H1 (cell line): ENCODE measurements at regions not wholly inside any gene's neighbourhood (a gene's known extent, or its start where the extent isn't known, plus 50 kb on each side); places are given as distances from the start of the nearest gene placed in this dataset.

Experiments
- CTCF ChIA-PET: fragments of 300-600 bp; sonication (Branson Sonifier 250); formaldehyde crosslinking; loops from one replicate; lab custom pipeline; 2021; ENCODE audit not compliant: partially characterized antibody; lab: Charles Lee
- POLR2A ChIA-PET: fragments of 300-600 bp; sonication (Branson Sonifier 250); formaldehyde crosslinking; loops from one replicate; lab custom pipeline; 2021; ENCODE audit warnings: inconsistent platforms; ENCODE audit not compliant: partially characterized antibody; lab: Charles Lee
- DNase-seq, 2 experiments: peaks; one replicate each; pipeline versions ENCODE4 v3.0.0 to v3.0.0-alpha.2; 2010 to 2022; ENCODE audit warnings: low spot score in 2 of 2, low read depth in 1 of 2, mixed read lengths in 1 of 2
- FAIRE-seq: peaks from 2 replicates; lab custom pipeline; 2011; peaks lifted over from hg19 to GRCh38; lab: Jason Lieb, UNC
- H2AFZ ChIP-seq: 2 replicates; pipeline ENCODE4 v1.8.1; 2012; ENCODE audit warnings: low read length, inconsistent platforms
- H2AK5ac ChIP-seq: 2 replicates; pipeline ENCODE4 v1.6.1; 2013; ENCODE audit warnings: low read depth, low read length
- H2BK120ac ChIP-seq: replicated peaks from 2 replicates; pipeline ENCODE3; 2013; ENCODE audit warnings: low read depth, low read length, inconsistent platforms
- H2BK12ac ChIP-seq: 2 replicates; pipeline ENCODE4 v1.6.1; 2013; ENCODE audit warnings: low read depth, low read length
- H2BK15ac ChIP-seq: 2 replicates; pipeline ENCODE4 v1.6.1; 2013; ENCODE audit warnings: low read length
- H2BK20ac ChIP-seq: 2 replicates; pipeline ENCODE4 v1.6.1; 2013; ENCODE audit warnings: low read length
- H2BK5ac ChIP-seq: 2 replicates; pipeline ENCODE4 v1.6.1; 2013; ENCODE audit warnings: low read depth, low read length
- H3K14ac ChIP-seq: 2 replicates; pipeline ENCODE4 v1.6.1; 2013; ENCODE audit warnings: inconsistent platforms; ENCODE audit not compliant: insufficient read length
- H3K18ac ChIP-seq: 2 replicates; pipeline ENCODE4 v1.6.1; 2013; ENCODE audit warnings: low read length; ENCODE audit errors: extremely low read depth
- H3K23ac ChIP-seq: 2 replicates; pipeline ENCODE4 v1.6.1; 2013; ENCODE audit warnings: inconsistent platforms; ENCODE audit not compliant: insufficient read length
- H3K23me2 ChIP-seq: 2 replicates; pipeline ENCODE4 v1.6.1; 2013; ENCODE audit warnings: low read depth, low read length
- H3K27ac ChIP-seq: 2 replicates; pipeline ENCODE4 v1.6.1; 2011; ENCODE audit warnings: low read depth, low read length, inconsistent platforms
- H3K27me3 ChIP-seq, 4 experiments: replicated peaks in 1 of 4; 1 replicate in 1 of 4; 2 replicates in 3 of 4; pipeline versions ENCODE4 v1.6.1 to v1.8.1; 2011 to 2013; ENCODE audit warnings: low read length in 3 of 4, mild to moderate bottlenecking in 3 of 4, inconsistent platforms in 2 of 4, mixed read lengths in 2 of 4, moderate library complexity in 1 of 4; ENCODE audit not compliant: control insufficient read depth in 3 of 4, insufficient read depth in 3 of 4; ENCODE audit errors: extremely low read depth in 1 of 4
- H3K36me3 ChIP-seq, 4 experiments: 2 replicates each; pipeline versions ENCODE4 v1.6.1 to v1.8.1; 2011 to 2013; ENCODE audit warnings: mild to moderate bottlenecking in 4 of 4, low read length in 3 of 4, moderate library complexity in 2 of 4, control low read depth in 1 of 4, inconsistent platforms in 1 of 4; ENCODE audit not compliant: insufficient read depth in 4 of 4, control insufficient read depth in 2 of 4
- H3K4ac ChIP-seq: replicated peaks from 2 replicates; pipeline ENCODE3; 2013; ENCODE audit warnings: low read length, low read depth, mixed read lengths, inconsistent platforms; ENCODE audit not compliant: insufficient read length
- H3K4me1 ChIP-seq, 4 experiments: replicated peaks in 1 of 4; 1 replicate in 1 of 4; 2 replicates in 3 of 4; pipeline versions ENCODE4 v1.6.1 to v1.8.1; 2011 to 2013; ENCODE audit warnings: low read length in 3 of 4, inconsistent platforms in 2 of 4, mixed read lengths in 1 of 4; ENCODE audit not compliant: insufficient read depth in 4 of 4, control insufficient read depth in 3 of 4
- H3K4me2 ChIP-seq, 2 experiments: 2 replicates each; pipeline versions ENCODE4 v1.6.1 to v1.8.1; 2011 to 2013; ENCODE audit warnings: low read depth in 2 of 2, low read length in 2 of 2, control low read depth in 1 of 2, inconsistent platforms in 1 of 2, mild to moderate bottlenecking in 1 of 2; ENCODE audit not compliant: insufficient read depth in 1 of 2
- H3K4me3 ChIP-seq, 4 experiments: fragments of 200-600, 300-600 bp in 1 of 4; sonication (generic), shearing (Covaris generic), sonication (Bioruptor Twin) in 1 of 4; 2 replicates each; pipeline versions ENCODE4 v1.5.1 to v1.8.1; 2011 to 2016; ENCODE audit warnings: low read length in 4 of 4, low read depth in 3 of 4, control low read depth in 2 of 4, inconsistent platforms in 2 of 4, mild to moderate bottlenecking in 2 of 4, mixed read lengths in 1 of 4, moderate library complexity in 1 of 4; ENCODE audit not compliant: insufficient read depth in 2 of 4; ENCODE audit errors: extremely low read depth in 1 of 4
- H3K56ac ChIP-seq: replicated peaks from 2 replicates; pipeline ENCODE3; 2013; ENCODE audit warnings: low read depth, mild to moderate bottlenecking, mixed read lengths, low read length, inconsistent platforms; ENCODE audit not compliant: insufficient read length
- H3K79me1 ChIP-seq: 2 replicates; pipeline ENCODE4 v1.6.1; 2013; ENCODE audit warnings: low read depth, low read length, control low read depth
- H3K79me2 ChIP-seq, 2 experiments: 2 replicates each; pipeline versions ENCODE4 v1.6.1 to v1.8.1; 2012 to 2013; ENCODE audit warnings: low read length in 2 of 2, mild to moderate bottlenecking in 2 of 2, inconsistent platforms in 1 of 2; ENCODE audit not compliant: insufficient read depth in 2 of 2, control insufficient read depth in 1 of 2
- H3K9ac ChIP-seq, 4 experiments: replicated peaks in 1 of 4; 1 replicate in 1 of 4; 2 replicates in 3 of 4; pipeline versions ENCODE4 v1.6.1 to v1.8.1; 2011 to 2013; ENCODE audit warnings: low read depth in 3 of 4, low read length in 3 of 4, control low read depth in 2 of 4, mild to moderate bottlenecking in 2 of 4, moderate library complexity in 2 of 4, inconsistent platforms in 1 of 4; ENCODE audit errors: extremely low read depth in 1 of 4
- H3K9me3 ChIP-seq, 2 experiments: 2 replicates each; pipeline versions ENCODE4 v1.6.1 to v1.8.1; 2012 to 2013; ENCODE audit warnings: mild to moderate bottlenecking in 2 of 2, moderate library complexity in 2 of 2, control low read depth in 1 of 2, inconsistent platforms in 1 of 2, low read depth in 1 of 2, low read length in 1 of 2, mixed read lengths in 1 of 2; ENCODE audit not compliant: insufficient read depth in 2 of 2
- H4K20me1 ChIP-seq, 2 experiments: replicated peaks in 1 of 2; 2 replicates each; pipeline versions ENCODE3 to v1.8.1; 2011 to 2013; ENCODE audit warnings: inconsistent platforms in 2 of 2, low read length in 2 of 2, mild to moderate bottlenecking in 1 of 2; ENCODE audit not compliant: insufficient read depth in 2 of 2, control insufficient read depth in 1 of 2
- H4K5ac ChIP-seq: 2 replicates; pipeline ENCODE4 v1.6.1; 2013; ENCODE audit warnings: low read length, low read depth, mixed read lengths, inconsistent platforms; ENCODE audit not compliant: insufficient read length
- H4K8ac ChIP-seq: 2 replicates; pipeline ENCODE4 v1.8.0; 2013; ENCODE audit warnings: mild to moderate bottlenecking, moderate library complexity, low read length, inconsistent platforms; ENCODE audit not compliant: insufficient read depth; ENCODE audit errors: extremely low read depth
- H4K91ac ChIP-seq: replicated peaks from 2 replicates; pipeline ENCODE3; 2013; ENCODE audit warnings: low read length, mixed read lengths, inconsistent platforms; ENCODE audit not compliant: insufficient read length
- ASH2L ChIP-seq: fragments of 200-600, 300-600 bp; sonication (generic); IDR thresholded peaks from one replicate; pipeline ENCODE4 v1.7.1; 2017; ENCODE audit warnings: low read length
- CBX8 ChIP-seq: fragments of 300-800, 300-1000 bp; sonication (generic); IDR thresholded peaks from 2 replicates; pipeline ENCODE4 v1.7.1; 2016; ENCODE audit warnings: low read depth, low read length, borderline replicate concordance
- CREB1 ChIP-seq: IDR thresholded peaks from 2 replicates; pipeline ENCODE4 v1.6.1; 2012; ENCODE audit warnings: inconsistent platforms
- CTBP2 ChIP-seq: IDR thresholded peaks from 2 replicates; pipeline ENCODE4 v1.7.0; 2011; ENCODE audit warnings: borderline replicate concordance, mild to moderate bottlenecking, moderate library complexity, mixed read lengths, low read length; ENCODE audit not compliant: insufficient read depth, insufficient read length
- EGR1 ChIP-seq: IDR thresholded peaks from 2 replicates; pipeline ENCODE4 v1.6.1; 2011; ENCODE audit warnings: low read depth, low read length, borderline replicate concordance
- HDAC2 ChIP-seq, 2 experiments: fragments of 300-600 bp in 1 of 2; sonication (generic) in 1 of 2; IDR thresholded peaks; 2 replicates each; pipeline ENCODE4 v1.6.1; 2011 to 2012; ENCODE audit warnings: low read depth in 2 of 2, low read length in 2 of 2, mild to moderate bottlenecking in 2 of 2, moderate library complexity in 2 of 2, borderline replicate concordance in 1 of 2, inconsistent platforms in 1 of 2
- JUN ChIP-seq: IDR thresholded peaks from 2 replicates; pipeline ENCODE4 v1.6.1; 2011; ENCODE audit warnings: low read depth, mild to moderate bottlenecking, improper control_type of control experiment, low read length
- NANOG ChIP-seq: IDR thresholded peaks from 2 replicates; pipeline ENCODE4 v1.6.1; 2011; ENCODE audit warnings: low read length, low read depth, mild to moderate bottlenecking, inconsistent platforms; ENCODE audit not compliant: insufficient read depth, poor library complexity, severe bottlenecking
- POLR2A ChIP-seq, 2 experiments: IDR thresholded peaks; 1 replicate in 1 of 2; 2 replicates in 1 of 2; pipeline ENCODE4 v1.6.1; 2011; ENCODE audit warnings: low read depth in 2 of 2, low read length in 2 of 2, mild to moderate bottlenecking in 2 of 2; ENCODE audit errors: control extremely low read depth in 1 of 2
- POLR2AphosphoS5 ChIP-seq: IDR thresholded peaks from 2 replicates; pipeline ENCODE4 v1.6.1; 2011; ENCODE audit warnings: low read depth, low read length
- POU5F1 ChIP-seq: IDR thresholded peaks from 2 replicates; pipeline ENCODE4 v1.6.1; 2011; ENCODE audit warnings: low read depth, mild to moderate bottlenecking, low read length, moderate library complexity
- TAF7 ChIP-seq: optimal IDR thresholded peaks from 2 replicates; pipeline ENCODE3; 2011; ENCODE audit warnings: low read depth, mild to moderate bottlenecking, inconsistent platforms, low read length, moderate library complexity, borderline replicate concordance
- TCF12 ChIP-seq: IDR thresholded peaks from 2 replicates; pipeline ENCODE4 v1.6.1; 2011; ENCODE audit warnings: low read depth, mild to moderate bottlenecking, low read length
- WGBS, 2 experiments: shearing (Covaris generic) in 1 of 2; methylation state at CpG; one replicate each; pipeline versions ENCODE4 v1.1.6 to v1.1.7; 2013 to 2015; ENCODE audit warnings: low lambda C conversion rate in 2 of 2, mixed read lengths in 2 of 2, inconsistent platforms in 1 of 2, low coverage in 1 of 2, missing lambda C conversion rate in 1 of 2; ENCODE audit not compliant: insufficient replicate concordance in 2 of 2, insufficient coverage in 1 of 2, insufficient read length in 1 of 2; ENCODE audit errors: extremely low coverage in 1 of 2, missing lambda C conversion rate in 1 of 2; 5-methylcytosine and 5-hydroxymethylcytosine counted together

DNA sequence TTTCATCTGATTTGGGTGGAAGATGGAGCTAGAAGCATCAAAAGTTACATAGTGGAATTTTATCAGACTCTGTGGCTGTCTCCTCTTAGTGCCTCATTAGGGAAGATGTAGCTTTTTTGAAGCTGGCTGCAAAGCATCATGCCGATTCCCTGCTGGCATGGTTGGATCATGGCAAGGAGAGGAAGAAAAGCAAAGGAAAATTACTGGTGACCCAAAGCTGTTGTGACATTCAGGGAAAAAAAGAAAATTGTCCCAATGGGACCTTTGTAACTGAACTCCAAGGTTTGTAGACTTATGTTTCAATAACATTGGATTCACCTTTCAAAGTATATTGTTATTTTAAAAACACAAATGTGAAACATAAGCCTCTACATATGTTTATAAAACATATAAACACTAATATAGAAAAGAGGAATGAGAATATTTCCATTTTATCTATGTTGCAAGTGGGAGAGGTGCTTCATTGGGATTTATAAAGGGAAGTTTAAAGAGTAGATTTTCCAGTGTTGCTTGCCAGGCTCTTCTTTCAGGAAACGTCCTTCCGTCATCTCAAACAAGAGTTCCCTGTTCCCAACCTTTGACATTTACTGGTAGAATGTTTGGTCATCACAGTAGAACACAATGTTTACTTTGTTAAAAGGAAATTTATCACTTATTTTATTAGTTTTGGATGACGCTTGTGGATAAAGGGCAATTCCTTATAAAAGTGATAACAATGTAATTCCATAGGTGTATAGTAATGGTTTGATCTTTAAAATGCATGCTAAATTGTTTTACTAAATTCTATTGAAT is 190.1 kb upstream of the GPRIN3 start:
- Histone ChIP-seq H3K56ac (no peak overlapping the region), H3K9ac (no peak overlapping the region), H3K4ac (no peak overlapping the region), H2BK15ac (no peak overlapping the region), H2AFZ (no peak overlapping the region), H4K91ac (peak overlapping the region; percentile 70), H3K4me1 (no peaks in the 10 kb centered on the region; a peak in 1 of 7 replicates), H3K14ac (no peak overlapping the region), H3K23me2 (no peaks in the 10 kb centered on the region), H3K23ac (no peak overlapping the region), H2BK12ac (no peak overlapping the region), H3K27ac (no peak overlapping the region), H2BK120ac (no peak overlapping the region), H3K79me1 (no peaks in the 10 kb centered on the region), H4K5ac (no peak overlapping the region), H3K4me3 (no peak overlapping the region), H2BK20ac (no peak overlapping the region), H4K20me1 (no peaks in the 10 kb centered on the region), H3K27me3 (no peaks in the 10 kb centered on the region), H3K18ac (no peak overlapping the region), H3K4me2 (no peak overlapping the region), H4K8ac (no peak overlapping the region), H3K36me3 (no peaks in the 10 kb centered on the region), H3K9me3 (no peaks in the 10 kb centered on the region; a peak in 1 of 4 replicates), H2BK5ac (no peak overlapping the region), H3K79me2 (no peaks in the 10 kb centered on the region), H2AK5ac (no peak overlapping the region)
- FAIRE-seq (no peak), DNase-seq (no peak)
- ChIA-PET CTCF (interaction anchor here (1.0 kb wide), 1 partner anchor 774 kb away, joined by 3 read pairs; no protein-coding TSS in a partner anchor), POLR2A (no interaction called here)
- WGBS, 2 experiments: 89% methylated on average over 4 of the region's 4 CpGs; no CpG with 5 or more reads in 1 of the 2 experiments
- TF ChIP-seq EGR1 (no peak), POLR2AphosphoS5 (no peak), ASH2L (no peak), HDAC2 (IDR thresholded peaks at IDR 0.05; ENCODE audit: borderline replicate concordance in 1 of 2, low read depth in 2 of 2, low read length in 2 of 2) (no peak), TAF7 (no peak), NANOG (no peak), POLR2A (IDR thresholded peaks at IDR 0.05; ENCODE audit: control extremely low read depth in 1 of 2, low read depth in 2 of 2, low read length in 2 of 2) (no peak), TCF12 (no peak), POU5F1 (no peak), CBX8 (no peak), CREB1 (no peak), JUN (no peak), CTBP2 (no peak)
